Stimulated activated CD8-positive, alpha-beta memory T cell treated with anti-CD3 and anti-CD28 coated beads, Interleukin-15, amount 100 ng/mL, for 48 hours (primary cell): ENCODE measurements at regions not wholly inside any gene's neighbourhood (a gene's known extent, or its start where the extent isn't known, plus 50 kb on each side); places are given as distances from the start of the nearest gene placed in this dataset.

Experiments used
- DNase-seq, 2 donors: peaks; one replicate each; pipeline ENCODE4 v3.0.0-alpha.2; 2020; ENCODE audit warnings: low read depth in 2 of 2

- no peak for DNase-seq
Measured at GRCh38 chr2:181188605-181189004, 208.2 kb downstream of the UBE2E3 start.

GRCh38 chr2:181189951-181190350 is 209.5 kb downstream of the UBE2E3 start:
- no peak for DNase-seq

GRCh38 chr2:181190711-181191110 is 210.3 kb downstream of the UBE2E3 start:
- DNase-seq, result no peak

GRCh38 chr2:181193550-181193949 is 213.1 kb downstream of the UBE2E3 start:
- DNase-seq, result no peak

- no peak for DNase-seq
Measured at GRCh38 chr2:181196401-181196800, 216.0 kb downstream of the UBE2E3 start.

- no peak for DNase-seq
Measured at GRCh38 chr2:181197140-181197760, 216.8 kb downstream of the UBE2E3 start.

GRCh38 chr2:181198183-181198864 is 217.9 kb downstream of the UBE2E3 start:
- no peak for DNase-seq

GRCh38 chr2:181203412-181203811 is 223.0 kb downstream of the UBE2E3 start:
- no peak for DNase-seq

- no peak for DNase-seq
Measured at GRCh38 chr2:181203916-181204315, 223.5 kb downstream of the UBE2E3 start.

- no peak for DNase-seq
Measured at GRCh38 chr2:181218401-181218821, 238.0 kb downstream of the UBE2E3 start.

- no peak for DNase-seq
Measured at GRCh38 chr2:181223234-181223633, 234.0 kb upstream of the ITGA4 start.

- DNase-seq, result no peak
Measured at GRCh38 chr2:181224866-181225265, 232.3 kb upstream of the ITGA4 start.

- DNase-seq, result no peak
Measured at GRCh38 chr2:181228661-181229060, 228.5 kb upstream of the ITGA4 start.

GRCh38 chr2:181231151-181231550 is 226.0 kb upstream of the ITGA4 start:
- DNase-seq, result no peak

GRCh38 chr2:181231886-181232621 is 225.1 kb upstream of the ITGA4 start:
- no peak for DNase-seq

GRCh38 chr2:181234487-181234891 is 222.7 kb upstream of the ITGA4 start:
- DNase-seq, result no peak

GRCh38 chr2:181235011-181235410 is 222.2 kb upstream of the ITGA4 start:
- DNase-seq, result no peak

GRCh38 chr2:181235683-181236459 is 221.3 kb upstream of the ITGA4 start:
- DNase-seq, result no peak

- DNase-seq, result no peak
Measured at GRCh38 chr2:181239201-181239799, 217.9 kb upstream of the ITGA4 start.

- no peak for DNase-seq
Measured at GRCh38 chr2:181240844-181241243, 216.3 kb upstream of the ITGA4 start.

GRCh38 chr2:181241366-181241765 is 215.8 kb upstream of the ITGA4 start:
- DNase-seq, result no peak

- peak in 1 of 2 donors; percentile 1 for DNase-seq
Measured at GRCh38 chr2:181241797-181242196, 215.4 kb upstream of the ITGA4 start.
